NB4 (cell line): ENCODE measurements at regions not wholly inside any gene's neighbourhood (a gene's known extent, or its start where the extent isn't known, plus 50 kb on each side); places are given as distances from the start of the nearest gene placed in this dataset.

Source experiments
- POLR2A ChIP-seq: IDR thresholded peaks from 2 replicates; pipeline ENCODE4 v1.6.1; 2011; ENCODE audit warnings: mild to moderate bottlenecking; ENCODE audit not compliant: insufficient read length; ENCODE audit errors: extremely low read depth
- TF ChIP-seq, protein P1 (sequence below): IDR thresholded peaks from one replicate; pipeline ENCODE4 v1.5.1; 2012; ENCODE audit warnings: low read depth, low read length
- TF ChIP-seq, protein P2 (sequence below): IDR thresholded peaks from 2 replicates; pipeline ENCODE4 v1.6.1; 2011; ENCODE audit warnings: low read depth, low read length

DNA sequence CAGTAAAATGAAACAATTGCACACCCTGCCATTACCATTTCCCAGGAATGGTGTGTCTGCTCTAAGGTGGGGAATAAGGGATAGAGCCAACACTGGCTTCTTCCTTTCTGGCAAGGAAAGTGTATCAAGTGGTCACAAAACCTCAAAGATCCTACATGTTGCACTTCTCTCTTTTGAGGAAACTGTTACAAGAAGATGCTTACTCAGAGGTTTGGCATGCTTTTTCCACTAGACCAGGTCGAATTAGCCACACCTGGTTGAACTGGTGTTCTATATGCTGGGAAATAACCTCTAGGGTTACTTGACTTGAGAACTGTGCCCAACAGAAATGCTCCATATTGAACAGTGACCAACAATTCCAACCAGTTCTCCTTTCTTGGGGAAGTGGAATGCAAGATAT, 102.9 kb downstream of the LRRN1 start:
- TF ChIP-seq, protein P1, sequence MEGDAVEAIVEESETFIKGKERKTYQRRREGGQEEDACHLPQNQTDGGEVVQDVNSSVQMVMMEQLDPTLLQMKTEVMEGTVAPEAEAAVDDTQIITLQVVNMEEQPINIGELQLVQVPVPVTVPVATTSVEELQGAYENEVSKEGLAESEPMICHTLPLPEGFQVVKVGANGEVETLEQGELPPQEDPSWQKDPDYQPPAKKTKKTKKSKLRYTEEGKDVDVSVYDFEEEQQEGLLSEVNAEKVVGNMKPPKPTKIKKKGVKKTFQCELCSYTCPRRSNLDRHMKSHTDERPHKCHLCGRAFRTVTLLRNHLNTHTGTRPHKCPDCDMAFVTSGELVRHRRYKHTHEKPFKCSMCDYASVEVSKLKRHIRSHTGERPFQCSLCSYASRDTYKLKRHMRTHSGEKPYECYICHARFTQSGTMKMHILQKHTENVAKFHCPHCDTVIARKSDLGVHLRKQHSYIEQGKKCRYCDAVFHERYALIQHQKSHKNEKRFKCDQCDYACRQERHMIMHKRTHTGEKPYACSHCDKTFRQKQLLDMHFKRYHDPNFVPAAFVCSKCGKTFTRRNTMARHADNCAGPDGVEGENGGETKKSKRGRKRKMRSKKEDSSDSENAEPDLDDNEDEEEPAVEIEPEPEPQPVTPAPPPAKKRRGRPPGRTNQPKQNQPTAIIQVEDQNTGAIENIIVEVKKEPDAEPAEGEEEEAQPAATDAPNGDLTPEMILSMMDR: no peak
- TF ChIP-seq POLR2A: no peak
- TF ChIP-seq, protein P2, sequence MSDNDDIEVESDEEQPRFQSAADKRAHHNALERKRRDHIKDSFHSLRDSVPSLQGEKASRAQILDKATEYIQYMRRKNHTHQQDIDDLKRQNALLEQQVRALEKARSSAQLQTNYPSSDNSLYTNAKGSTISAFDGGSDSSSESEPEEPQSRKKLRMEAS: no peak
